ENCODE measurements at regions not wholly inside any gene's neighbourhood (a gene's known extent, or its start where the extent isn't known, plus 50 kb on each side); places are given as distances from the start of the nearest gene placed in this dataset.

DNA sequence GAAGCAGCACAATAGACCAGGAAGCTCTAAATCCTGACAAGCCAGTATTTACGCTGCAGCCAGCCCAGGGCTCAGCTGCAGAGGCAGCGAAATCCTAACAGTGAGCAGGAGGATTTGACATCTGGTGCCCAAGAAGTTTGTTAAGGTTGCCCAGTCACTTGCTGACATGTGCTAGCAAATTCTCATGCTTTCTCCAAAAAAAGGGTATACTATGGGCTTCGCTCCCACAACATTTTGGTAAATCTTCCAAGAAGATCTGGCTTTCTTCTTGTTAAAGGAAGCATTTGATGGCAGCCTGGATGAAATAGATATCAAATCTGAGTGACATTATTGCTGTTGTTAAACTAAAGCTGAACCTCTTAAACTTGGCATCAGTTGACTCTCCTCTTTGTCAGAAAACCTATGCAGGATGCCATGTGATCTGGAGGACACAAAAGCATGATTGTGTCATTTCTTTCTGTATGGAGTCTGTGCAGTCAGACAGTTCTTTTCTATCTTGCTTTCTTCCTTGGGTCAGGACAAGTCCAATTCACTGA lies 949.7 kb upstream of the RBFOX1 start:
- no peak for DNase-seq (ENCODE audit: low spot score)
- TF ChIP-seq CTCF (IDR thresholded peaks at IDR 0.05; ENCODE audit: borderline replicate concordance, control extremely low read depth, extremely low read depth, insufficient read depth, missing control alignments), result no peak
- in situ Hi-C loops (cut with MboI; ENCODE audit: low sequenced_read_pairs, unreplicated experiment), result no loop called here

GRCh38 chr16:6381896-6382295 lies 950.7 kb upstream of the RBFOX1 start:
- TF ChIP-seq CTCF (IDR thresholded peaks at IDR 0.05; ENCODE audit: borderline replicate concordance, control extremely low read depth, extremely low read depth, insufficient read depth, missing control alignments), result no peak
- no peak for DNase-seq (ENCODE audit: low spot score)
- in situ Hi-C loops (cut with MboI; ENCODE audit: low sequenced_read_pairs, unreplicated experiment), result no loop called here

- no peak for TF ChIP-seq CTCF (IDR thresholded peaks at IDR 0.05; ENCODE audit: borderline replicate concordance, control extremely low read depth, extremely low read depth, insufficient read depth, missing control alignments)
- no peak for DNase-seq (ENCODE audit: low spot score)
- in situ Hi-C loops (cut with MboI; ENCODE audit: low sequenced_read_pairs, unreplicated experiment), result no loop called here
These were observed 954.7 kb upstream of the RBFOX1 start for GRCh38 chr16:6377956-6378355.

GRCh38 chr16:6375465-6376075 lies 957.1 kb upstream of the RBFOX1 start:
- in situ Hi-C loops (cut with MboI; ENCODE audit: low sequenced_read_pairs, unreplicated experiment), result no loop called here
- no peak for DNase-seq (ENCODE audit: low spot score)
- no peak for TF ChIP-seq CTCF (IDR thresholded peaks at IDR 0.05; ENCODE audit: borderline replicate concordance, control extremely low read depth, extremely low read depth, insufficient read depth, missing control alignments)

DNA sequence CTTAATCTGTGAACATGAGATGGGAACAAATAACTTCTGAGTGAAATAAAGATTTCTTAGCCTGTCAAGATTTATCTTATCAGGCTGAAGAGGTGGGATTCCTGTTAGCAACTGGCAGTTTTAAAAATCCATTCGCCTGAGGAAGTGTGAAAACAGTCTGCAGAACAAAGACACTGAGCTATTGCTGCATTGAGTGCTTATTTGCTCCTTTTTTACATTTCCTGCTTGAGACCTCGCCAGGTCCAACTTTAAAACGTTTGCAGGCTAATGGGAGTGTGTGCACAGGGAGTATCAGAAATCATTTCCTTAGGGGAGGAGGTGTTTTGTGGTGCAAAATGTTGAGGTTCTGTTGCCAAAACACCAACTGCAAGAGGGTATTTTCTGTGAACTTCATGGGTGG lies 957.8 kb upstream of the RBFOX1 start:
- no peak for TF ChIP-seq CTCF (IDR thresholded peaks at IDR 0.05; ENCODE audit: borderline replicate concordance, control extremely low read depth, extremely low read depth, insufficient read depth, missing control alignments)
- no peak for DNase-seq (ENCODE audit: low spot score)
- in situ Hi-C loops (cut with MboI; ENCODE audit: low sequenced_read_pairs, unreplicated experiment), result no loop called here

- no peak for TF ChIP-seq CTCF (IDR thresholded peaks at IDR 0.05; ENCODE audit: borderline replicate concordance, control extremely low read depth, extremely low read depth, insufficient read depth, missing control alignments)
- no peak for DNase-seq (ENCODE audit: low spot score)
- in situ Hi-C loops (cut with MboI; ENCODE audit: low sequenced_read_pairs, unreplicated experiment), result no loop called here
These were observed 967.8 kb upstream of the RBFOX1 start for GRCh38 chr16:6364846-6365245.

Measured in GM13976 (cell line).